Astrocyte of the cerebellum (primary cell): ENCODE measurements at regions not wholly inside any gene's neighbourhood (a gene's known extent, or its start where the extent isn't known, plus 50 kb on each side); places are given as distances from the start of the nearest gene placed in this dataset.

Experiments used
- DNase-seq: peaks from one replicate; pipeline ENCODE4 v3.0.0-alpha.2; 2011; ENCODE audit warnings: low read depth
- H3K4me3 ChIP-seq: 2 replicates; pipeline ENCODE4 v1.5.1; 2011; ENCODE audit warnings: mild to moderate bottlenecking, low read depth, low read length, moderate library complexity
- in situ Hi-C: cut with HindIII; loops from 2 replicates; pipeline ENCODE4 v1.10.0; 2017; ENCODE audit warnings: low sequenced_read_pairs
- TF ChIP-seq, protein P1 (sequence below): IDR thresholded peaks from 2 replicates; pipeline ENCODE4 v1.5.1; 2012; ENCODE audit warnings: low read length, low read depth, moderate library complexity, mild to moderate bottlenecking; ENCODE audit errors: missing control alignments

DNA sequence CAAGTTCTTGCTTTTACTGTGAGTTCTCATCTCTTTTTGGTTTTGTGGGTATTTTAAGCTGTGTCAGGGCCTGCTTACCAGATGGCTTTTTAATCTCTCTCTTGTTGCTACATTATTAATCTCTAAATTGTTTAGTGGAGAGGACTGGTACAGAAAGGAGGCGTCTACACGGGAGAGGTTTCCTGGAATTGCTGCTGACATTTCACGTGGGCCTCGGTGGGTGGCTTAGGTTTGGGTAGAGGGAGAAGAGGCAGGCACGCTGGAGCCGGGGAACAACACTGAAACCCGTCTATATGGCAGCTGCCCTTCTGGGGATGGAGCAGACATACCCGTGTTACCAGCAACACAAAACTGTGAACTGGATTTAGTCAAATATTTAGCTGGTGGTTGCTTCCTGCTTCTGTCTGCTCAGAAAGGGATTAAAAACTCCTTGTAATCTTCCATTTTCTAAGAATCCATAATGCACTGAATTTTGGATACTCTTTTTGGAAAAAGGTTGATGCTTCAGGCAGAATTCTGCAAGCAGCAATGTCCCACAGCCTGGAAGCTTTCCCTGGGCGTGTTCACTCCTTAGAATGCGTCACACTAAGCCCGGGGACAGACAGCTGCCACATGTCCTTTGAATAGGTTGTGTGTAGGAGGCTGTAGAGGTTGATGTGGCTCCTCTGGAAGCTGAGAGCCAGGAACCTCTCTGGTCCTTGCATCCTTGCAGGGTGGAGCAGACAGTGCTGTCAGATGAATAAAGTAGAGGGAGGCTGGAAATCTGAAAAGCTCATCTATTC, 199.8 kb upstream of the GATB start:
- TF ChIP-seq, protein P1, sequence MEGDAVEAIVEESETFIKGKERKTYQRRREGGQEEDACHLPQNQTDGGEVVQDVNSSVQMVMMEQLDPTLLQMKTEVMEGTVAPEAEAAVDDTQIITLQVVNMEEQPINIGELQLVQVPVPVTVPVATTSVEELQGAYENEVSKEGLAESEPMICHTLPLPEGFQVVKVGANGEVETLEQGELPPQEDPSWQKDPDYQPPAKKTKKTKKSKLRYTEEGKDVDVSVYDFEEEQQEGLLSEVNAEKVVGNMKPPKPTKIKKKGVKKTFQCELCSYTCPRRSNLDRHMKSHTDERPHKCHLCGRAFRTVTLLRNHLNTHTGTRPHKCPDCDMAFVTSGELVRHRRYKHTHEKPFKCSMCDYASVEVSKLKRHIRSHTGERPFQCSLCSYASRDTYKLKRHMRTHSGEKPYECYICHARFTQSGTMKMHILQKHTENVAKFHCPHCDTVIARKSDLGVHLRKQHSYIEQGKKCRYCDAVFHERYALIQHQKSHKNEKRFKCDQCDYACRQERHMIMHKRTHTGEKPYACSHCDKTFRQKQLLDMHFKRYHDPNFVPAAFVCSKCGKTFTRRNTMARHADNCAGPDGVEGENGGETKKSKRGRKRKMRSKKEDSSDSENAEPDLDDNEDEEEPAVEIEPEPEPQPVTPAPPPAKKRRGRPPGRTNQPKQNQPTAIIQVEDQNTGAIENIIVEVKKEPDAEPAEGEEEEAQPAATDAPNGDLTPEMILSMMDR: no peak
- in situ Hi-C loops: no loop called here
- no peak for DNase-seq
- no peak overlapping the region for H3K4me3 ChIP-seq

DNA sequence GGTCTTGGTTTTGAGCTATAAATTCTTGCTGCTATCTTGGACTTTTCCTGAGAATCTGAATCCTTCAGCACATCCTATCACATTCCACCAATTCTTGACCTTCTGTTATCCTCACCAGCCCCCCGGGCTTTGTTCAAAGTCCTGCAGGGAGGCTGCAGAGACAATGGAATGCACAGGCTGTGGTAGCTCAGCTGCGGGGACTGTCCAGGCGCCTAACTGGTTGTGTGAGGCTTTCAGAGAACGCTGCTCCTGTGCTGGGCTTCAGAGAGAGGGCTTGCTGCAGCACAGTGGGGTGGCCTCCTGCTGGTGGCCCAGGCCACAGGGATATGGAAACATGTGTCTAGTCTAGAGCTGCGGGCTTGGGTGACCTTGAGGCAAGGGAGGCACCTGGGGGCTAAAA, 196.3 kb upstream of the GATB start:
- no peak overlapping the region for H3K4me3 ChIP-seq
- peak; percentile 2 for DNase-seq
- in situ Hi-C loops: no loop called here
- TF ChIP-seq, protein P1: no peak

DNA sequence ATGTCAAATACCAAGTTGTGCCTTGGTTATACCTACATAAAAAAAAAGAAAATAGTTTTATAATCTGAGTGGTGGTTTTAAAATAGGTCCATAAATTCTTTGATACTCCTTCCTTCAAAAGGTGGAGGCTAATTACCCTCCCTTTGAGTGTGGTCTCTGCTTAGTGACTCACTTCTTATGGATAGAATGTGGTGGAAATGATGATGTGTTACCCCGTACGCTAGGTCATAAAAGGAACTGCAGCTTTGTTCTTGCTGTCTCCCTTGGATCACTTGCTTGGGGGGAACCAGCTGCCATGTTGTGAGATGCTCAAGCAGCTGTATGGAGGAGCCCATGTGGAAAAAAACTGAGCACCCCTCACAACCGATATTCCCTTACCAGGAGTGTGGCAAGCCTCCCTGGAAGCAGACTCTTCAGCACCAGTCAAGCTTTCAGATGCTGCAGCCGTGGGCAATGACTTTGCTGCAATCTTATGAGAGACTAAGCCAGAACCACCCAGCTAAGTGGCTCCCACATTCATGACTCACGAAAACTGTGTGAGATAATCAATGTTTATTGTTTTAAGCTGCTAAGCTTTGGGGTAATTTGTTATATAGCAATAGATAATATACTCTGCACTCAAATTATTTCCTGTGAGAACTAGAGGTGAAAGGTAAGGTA, 195.0 kb upstream of the GATB start:
- H3K4me3 ChIP-seq: no peak overlapping the region
- TF ChIP-seq, protein P1: no peak
- in situ Hi-C loops: no loop called here
- DNase-seq: no peak

DNA sequence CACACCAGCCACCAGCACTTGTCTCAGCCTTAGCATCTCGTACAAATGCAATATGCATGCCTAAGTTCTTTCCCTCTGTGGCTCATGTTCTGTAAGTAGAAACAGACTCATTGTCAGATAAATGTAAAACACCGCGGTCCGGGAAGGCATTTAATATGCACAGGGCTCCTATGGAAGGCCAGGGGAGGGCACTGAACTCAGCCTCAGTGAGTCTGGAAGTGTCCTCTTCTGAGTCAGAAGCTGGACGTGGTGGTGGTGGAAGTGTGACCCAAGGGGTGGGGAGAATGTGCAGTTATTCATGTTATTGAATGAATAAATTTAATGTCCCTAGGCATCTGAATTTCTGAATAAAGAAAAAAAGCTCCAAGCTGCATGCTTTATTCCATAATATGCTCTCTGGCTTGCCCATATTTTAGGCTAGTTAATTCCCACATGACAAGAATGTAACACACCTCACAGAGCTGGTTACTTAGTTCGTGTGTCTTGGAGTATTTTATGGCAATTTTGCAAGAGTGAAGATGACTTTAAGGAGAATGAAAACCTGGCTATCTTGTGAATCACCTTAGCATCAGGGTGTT, 193.1 kb upstream of the GATB start:
- H3K4me3 ChIP-seq: no peak overlapping the region
- in situ Hi-C loops: no loop called here
- no peak for DNase-seq
- TF ChIP-seq, protein P1: no peak

DNA sequence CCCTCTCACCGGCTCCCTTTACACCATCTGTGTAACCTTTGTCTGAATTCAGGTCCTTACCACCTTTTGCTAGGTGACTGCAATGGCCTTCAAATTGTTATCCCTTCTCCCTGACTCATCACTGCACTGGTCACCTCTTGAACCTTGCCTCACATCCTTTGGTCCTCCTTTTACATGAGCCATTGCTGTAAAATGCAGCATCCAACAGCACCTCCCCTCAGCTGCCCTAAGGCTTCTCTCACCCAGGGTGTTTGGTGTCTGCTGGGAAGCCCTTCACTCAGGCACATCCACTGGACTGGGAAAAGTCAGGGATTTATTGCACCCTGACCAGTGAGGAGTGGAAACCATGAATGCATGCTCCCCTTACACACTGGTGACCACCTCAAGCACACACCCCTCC, 192.5 kb upstream of the GATB start:
- H3K4me3 ChIP-seq: no peak overlapping the region
- TF ChIP-seq, protein P1: no peak
- DNase-seq: no peak
- in situ Hi-C loops: no loop called here

DNA sequence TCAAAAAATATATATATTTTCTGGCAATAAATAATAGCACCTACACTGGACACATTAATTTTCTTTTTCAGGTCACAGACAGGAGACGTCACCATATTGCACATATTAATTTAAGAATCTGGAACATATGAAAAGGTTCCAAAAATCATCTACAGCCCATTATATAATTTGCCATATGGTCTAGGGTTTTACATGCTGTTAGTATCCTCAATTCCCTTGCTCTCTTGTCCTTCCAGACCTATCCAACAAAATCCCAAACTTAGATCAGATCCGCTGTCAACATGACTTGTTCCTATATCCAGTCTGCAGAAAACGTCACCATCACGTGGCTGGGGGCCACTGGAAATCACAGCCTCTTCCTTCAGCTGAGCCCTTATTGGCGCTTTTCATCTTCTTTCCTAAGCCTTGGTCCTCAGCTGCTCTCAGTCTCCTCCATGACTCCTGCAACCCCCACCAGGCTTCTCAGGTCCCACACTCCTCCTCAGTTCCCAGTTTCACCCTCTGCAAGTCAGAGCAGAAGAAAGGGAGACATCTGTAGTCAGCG, 192.0 kb upstream of the GATB start:
- DNase-seq: no peak
- TF ChIP-seq, protein P1: no peak
- no peak overlapping the region for H3K4me3 ChIP-seq
- in situ Hi-C loops: no loop called here
